Type B pancreatic cell (in vitro differentiated cells): ENCODE measurements at regions not wholly inside any gene's neighbourhood (a gene's known extent, or its start where the extent isn't known, plus 50 kb on each side); places are given as distances from the start of the nearest gene placed in this dataset.

Experiments
- DNase-seq: peaks from one replicate; pipeline ENCODE4 v3.0.0; 2021; ENCODE audit warnings: mixed read lengths; ENCODE audit not compliant: unreplicated experiment; ENCODE audit errors: extremely low spot score
- H3K27ac Mint-ChIP-seq: 2 replicates; pipeline ENCODE4 v1.8.0; 2021; ENCODE audit warnings: mild to moderate bottlenecking, mixed read lengths
- H3K27me3 Mint-ChIP-seq: 2 replicates; pipeline ENCODE4 v1.8.0; 2021; ENCODE audit warnings: mixed read lengths
- H3K36me3 Mint-ChIP-seq: 2 replicates; pipeline ENCODE4 v1.8.0; 2021; ENCODE audit warnings: mixed read lengths
- H3K4me1 Mint-ChIP-seq: one replicate; pipeline ENCODE4 v1.8.0; 2021; ENCODE audit warnings: mixed read lengths; ENCODE audit not compliant: unreplicated experiment
- H3K4me3 Mint-ChIP-seq: 2 replicates; pipeline ENCODE4 v1.8.0; 2021; ENCODE audit warnings: mild to moderate bottlenecking, mixed read lengths
- H3K9me3 Mint-ChIP-seq: 2 replicates; pipeline ENCODE4 v1.8.0; 2021; ENCODE audit warnings: mixed read lengths
- CTCF ChIP-seq: fragments of 200-600 bp; sonication (generic); conservative IDR thresholded peaks from 2 replicates; pipeline ENCODE4 v1.5.0; 2021; ENCODE audit warnings: antibody characterized with exemption, mild to moderate bottlenecking

GRCh38 chr2:204431529-204431928, 113.7 kb upstream of the PARD3B start:
- no peak for TF ChIP-seq CTCF
- DNase-seq = no peak
- Mint-ChIP-seq H3K27me3 (no peaks in the 10 kb centered on the region), H3K4me3 (no peak overlapping the region), H3K4me1 (peaks cover 13% of the 10 kb centered on the region), H3K9me3 (peaks cover 17% of the 10 kb centered on the region), H3K36me3 (no peaks in the 10 kb centered on the region), H3K27ac (no peak overlapping the region)

GRCh38 chr2:204432196-204432595, 113.1 kb upstream of the PARD3B start:
- Mint-ChIP-seq H3K36me3 (no peaks in the 10 kb centered on the region), H3K9me3 (peaks cover 17% of the 10 kb centered on the region), H3K27me3 (no peaks in the 10 kb centered on the region), H3K27ac (no peak overlapping the region), H3K4me1 (peaks cover 13% of the 10 kb centered on the region), H3K4me3 (no peak overlapping the region)
- no peak for DNase-seq
- TF ChIP-seq CTCF = no peak

DNA sequence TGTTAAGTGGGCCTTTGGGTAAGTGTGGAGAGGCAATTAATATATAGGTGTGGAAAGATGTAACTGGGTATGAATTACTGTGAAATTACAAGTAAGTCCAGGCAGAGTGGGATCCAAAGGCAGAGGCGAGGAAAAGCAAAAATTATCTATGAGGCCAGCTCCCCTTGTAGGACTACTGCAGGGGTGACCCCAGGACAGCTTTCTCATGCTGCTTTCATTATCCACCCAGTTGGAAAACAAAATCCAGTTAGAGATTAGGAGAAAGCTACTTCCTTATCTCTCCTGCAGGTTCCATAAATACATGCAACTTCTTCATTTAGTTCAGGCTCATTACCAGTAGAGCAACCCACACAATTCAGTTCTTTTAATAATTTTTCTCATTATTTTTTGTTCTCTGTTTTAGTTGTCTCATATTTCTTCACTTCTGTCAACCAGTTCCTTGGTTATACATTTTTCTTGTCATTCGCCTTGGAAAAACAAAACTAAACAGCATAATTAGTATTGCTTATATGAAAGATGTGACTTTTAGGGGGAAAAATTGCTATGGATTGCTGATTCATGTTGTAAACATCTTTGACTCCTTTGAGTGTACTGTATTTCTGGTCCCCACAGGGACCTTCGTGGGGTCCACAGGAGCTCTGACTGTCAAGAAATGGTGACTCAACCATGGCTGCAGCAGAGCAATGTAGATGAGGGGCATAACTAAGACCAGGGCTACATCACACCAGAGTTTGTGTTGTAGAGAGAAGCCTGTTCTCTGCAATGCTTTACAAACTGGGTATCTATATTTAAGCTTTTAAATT, 110.4 kb upstream of the PARD3B start:
- DNase-seq = no peak
- Mint-ChIP-seq H3K4me3 (no peak overlapping the region), H3K27ac (no peak overlapping the region), H3K4me1 (peaks cover 13% of the 10 kb centered on the region), H3K9me3 (peaks cover 17% of the 10 kb centered on the region), H3K27me3 (no peaks in the 10 kb centered on the region), H3K36me3 (no peaks in the 10 kb centered on the region)
- TF ChIP-seq CTCF = no peak

DNA sequence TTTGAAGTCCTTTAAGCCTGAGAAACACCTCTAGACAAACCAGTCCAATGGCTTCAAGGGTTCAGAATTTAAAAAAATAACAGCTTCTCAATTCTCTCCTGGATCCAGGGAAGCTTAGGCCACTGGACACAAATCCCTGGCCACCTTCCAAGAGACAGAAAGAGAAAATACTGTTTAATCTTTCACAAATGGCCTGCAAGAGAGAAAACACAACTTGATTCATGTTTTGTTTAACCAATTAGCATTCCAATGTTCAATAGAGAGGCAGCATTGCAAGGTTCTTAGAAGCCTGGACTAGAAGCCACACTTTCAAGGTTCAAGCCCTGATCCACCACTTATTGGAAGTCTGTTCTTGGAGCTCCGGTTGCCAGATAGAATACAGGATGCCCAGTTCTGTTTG, 109.0 kb upstream of the PARD3B start:
- H3K36me3 Mint-ChIP-seq = no peaks in the 10 kb centered on the region
- no peaks in the 10 kb centered on the region for H3K27me3 Mint-ChIP-seq
- no peak overlapping the region for H3K4me3 Mint-ChIP-seq
- peaks cover 13% of the 10 kb centered on the region for H3K4me1 Mint-ChIP-seq
- no peak overlapping the region for H3K27ac Mint-ChIP-seq
- DNase-seq = no peak
- peaks cover 20% of the 10 kb centered on the region for H3K9me3 Mint-ChIP-seq
- no peak for TF ChIP-seq CTCF

DNA sequence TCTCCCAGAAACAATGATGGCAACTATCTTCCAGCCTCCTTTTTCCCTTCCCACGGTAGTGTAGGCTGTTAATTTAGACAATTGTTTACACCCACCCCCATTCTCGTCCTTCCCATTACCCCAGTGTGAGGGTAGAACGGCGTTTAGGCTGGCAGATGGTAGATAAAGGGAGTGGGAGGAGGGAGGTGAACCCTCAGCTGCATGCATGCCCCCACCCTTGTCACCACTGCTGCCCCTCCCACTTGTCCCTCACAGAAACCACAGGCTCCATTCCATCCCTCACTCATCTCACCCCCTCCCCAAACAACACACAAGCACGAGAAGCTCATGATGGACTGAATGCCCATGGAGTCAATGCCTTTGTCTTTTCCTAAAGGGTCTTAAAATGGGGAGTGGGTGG, 107.9 kb upstream of the PARD3B start:
- peaks cover 13% of the 10 kb centered on the region for H3K4me1 Mint-ChIP-seq
- no peak for DNase-seq
- H3K36me3 Mint-ChIP-seq = no peaks in the 10 kb centered on the region
- no peak overlapping the region for H3K4me3 Mint-ChIP-seq
- TF ChIP-seq CTCF = no peak
- H3K27me3 Mint-ChIP-seq = no peaks in the 10 kb centered on the region
- peaks cover 18% of the 10 kb centered on the region for H3K9me3 Mint-ChIP-seq
- H3K27ac Mint-ChIP-seq = no peak overlapping the region
